ENCODE measurements at regions not wholly inside any gene's neighbourhood (a gene's known extent, or its start where the extent isn't known, plus 50 kb on each side); places are given as distances from the start of the nearest gene placed in this dataset.

DNA sequence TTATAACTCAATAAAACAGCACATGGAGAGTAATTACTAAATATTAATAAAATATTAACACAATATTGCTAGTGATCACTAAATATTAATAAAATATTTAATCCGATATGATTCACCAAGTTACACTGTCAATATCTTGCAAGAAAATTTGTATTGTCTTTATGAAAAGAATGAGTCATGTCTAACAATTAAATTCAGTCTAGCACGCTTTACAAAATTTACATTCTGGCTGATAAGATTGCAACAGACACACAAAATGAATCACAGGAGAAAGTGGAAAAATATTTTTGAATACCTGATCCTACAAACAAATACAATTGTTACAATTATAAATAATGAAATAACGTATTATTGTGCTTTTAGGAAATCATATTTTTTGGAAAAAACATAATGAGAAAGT is 567.2 kb downstream of the EFNA5 start:
- no peak for TF ChIP-seq POLR2AphosphoS5 (IDR thresholded peaks at IDR 0.05; ENCODE audit: low read depth, low read length)
- TF ChIP-seq SIN3A (IDR thresholded peaks at IDR 0.05; ENCODE audit: borderline replicate concordance, insufficient read depth, low read length): no peak

Data from PFSK-1 (cell line).